ENCODE measurements at regions not wholly inside any gene's neighbourhood (a gene's known extent, or its start where the extent isn't known, plus 50 kb on each side); places are given as distances from the start of the nearest gene placed in this dataset.
A peak's percentile ranks its signal among the peaks of the same experiment; 100 is the strongest.
"Not testable (repeated sequence)": the region's sequence is repeated elsewhere in the genome, so short reads cannot be mapped to it uniquely, and the experiment has no call there.

DNA sequence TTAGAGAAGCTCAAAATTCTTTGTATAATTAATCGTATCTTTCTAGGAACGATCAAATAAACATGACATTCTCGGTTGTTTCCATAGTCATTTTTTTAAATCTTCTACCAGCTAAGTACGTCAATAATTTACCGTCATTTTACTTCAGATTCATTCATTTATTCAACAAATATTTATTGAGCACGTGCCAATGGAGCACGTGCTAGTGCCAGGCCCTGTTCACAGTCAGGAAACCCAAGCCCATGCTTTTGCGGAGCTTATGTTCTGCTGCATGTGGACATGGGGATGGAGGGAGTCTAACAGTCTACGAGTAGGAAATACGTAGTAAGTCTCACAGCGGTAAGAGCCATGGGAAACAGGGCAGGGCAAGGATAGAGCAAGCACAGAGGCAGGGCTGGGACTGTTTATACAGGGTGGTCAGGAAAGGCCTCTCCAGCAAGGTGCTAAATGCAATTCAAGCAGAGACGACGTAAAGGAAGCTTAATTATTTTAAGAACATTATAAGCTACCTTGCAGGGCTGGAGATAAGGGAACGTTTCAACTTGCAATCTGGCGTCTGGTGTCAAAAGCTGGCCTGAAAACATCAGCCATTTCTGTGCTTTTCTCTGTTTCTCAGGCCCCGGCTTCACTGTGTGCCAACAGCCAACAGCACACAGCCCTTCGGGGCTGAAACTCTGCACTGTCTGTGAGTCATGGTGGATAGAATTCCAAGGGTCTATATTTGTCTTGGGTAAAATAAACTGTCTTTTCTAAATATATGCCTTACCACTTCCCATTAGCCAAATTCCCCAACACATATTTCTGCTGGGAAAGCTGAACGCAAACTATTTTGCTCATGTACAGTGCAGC is 517.1 kb upstream of the ZFP42 start:
- DNase-seq (ENCODE audit: low spot score), result peak; percentile 67

GRCh38 chr4:187479511-187479910 is 516.1 kb upstream of the ZFP42 start:
- no peak for DNase-seq (ENCODE audit: low spot score)

DNA sequence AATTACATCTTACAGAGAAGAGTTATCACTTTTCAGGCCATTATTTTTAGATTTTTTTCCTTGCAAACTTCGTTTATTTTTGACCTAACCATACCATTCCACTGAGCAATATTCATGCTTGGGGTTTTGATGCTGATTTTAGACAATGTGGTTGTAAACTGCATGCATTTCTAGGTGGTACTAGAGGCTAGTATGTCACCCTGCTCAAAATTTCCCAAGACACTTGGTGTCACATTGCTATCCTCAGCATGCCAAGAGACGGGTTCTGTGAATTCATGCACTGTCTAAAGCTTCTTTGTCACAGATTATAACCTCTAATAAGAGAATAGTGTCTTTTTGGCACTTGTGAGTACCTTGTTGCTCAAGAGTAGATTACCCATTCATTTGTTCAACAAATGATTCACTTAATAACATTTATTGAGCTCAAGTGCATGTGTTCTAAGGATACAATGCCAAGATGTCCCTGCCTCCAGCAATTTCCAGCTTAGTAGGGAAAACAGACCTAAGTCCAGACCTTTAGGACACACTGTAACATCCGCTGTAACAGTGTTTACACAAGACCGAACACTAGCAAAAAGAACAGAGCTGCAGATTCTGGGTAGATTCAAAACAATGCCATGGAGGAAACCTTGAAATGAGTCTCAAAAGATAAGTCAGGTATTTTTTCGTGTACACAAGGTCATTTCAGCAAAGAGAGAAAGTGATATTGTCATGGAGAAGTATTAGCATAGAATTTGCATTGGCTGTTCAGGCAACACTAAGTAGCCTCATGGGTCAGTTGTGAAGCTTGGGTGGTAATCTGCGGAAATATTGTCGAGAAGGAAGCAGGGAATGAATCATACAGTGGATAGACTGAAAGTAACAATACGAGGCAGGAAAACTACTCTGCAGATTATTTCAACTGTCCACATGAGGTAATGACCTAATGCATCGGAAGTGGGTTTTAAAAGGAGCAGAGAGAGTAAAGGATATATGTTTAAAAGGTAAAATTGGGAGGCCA is 515.1 kb upstream of the ZFP42 start:
- DNase-seq (ENCODE audit: low spot score), result no peak

DNA sequence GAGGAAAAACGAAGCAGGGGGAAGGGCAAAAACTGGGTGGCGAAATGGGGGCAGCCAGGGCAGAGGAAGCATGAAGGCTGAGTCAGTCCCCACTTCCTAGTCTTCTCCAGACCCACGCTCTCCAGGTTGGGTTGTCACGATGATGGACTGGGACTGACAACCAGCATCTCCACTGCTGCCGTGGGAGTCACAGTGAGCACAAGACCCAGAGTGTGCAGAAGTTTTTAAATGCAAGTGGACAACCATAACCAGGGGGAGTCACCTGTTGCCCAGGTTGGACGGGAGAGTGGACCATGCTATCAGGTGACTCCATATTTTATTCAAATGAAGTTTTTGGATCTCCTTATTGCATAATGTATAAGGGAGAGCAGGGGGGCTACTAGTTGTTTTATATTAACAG is 511.4 kb upstream of the ZFP42 start:
- no peak for DNase-seq (ENCODE audit: low spot score)

DNA sequence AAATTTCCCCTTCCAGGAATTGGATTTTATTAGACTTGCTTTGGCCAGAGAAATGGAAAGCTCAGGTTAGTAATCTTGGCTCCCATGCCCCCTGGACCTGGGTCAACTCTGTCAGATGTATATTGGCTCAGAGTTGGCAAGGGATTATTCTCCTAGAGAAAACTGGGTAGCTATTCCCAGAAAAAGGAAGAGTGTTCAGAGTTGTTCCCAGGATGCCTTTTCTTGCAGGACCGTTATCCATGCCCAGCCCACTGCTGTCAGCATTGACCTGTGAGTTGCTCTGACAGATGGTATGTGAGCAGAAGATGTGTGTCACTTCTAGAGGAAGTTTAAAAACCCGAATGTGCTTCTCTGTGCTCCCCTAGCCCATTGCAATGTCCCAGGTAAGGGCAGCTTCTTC is 509.9 kb upstream of the ZFP42 start:
- DNase-seq (ENCODE audit: low spot score), result no peak

- DNase-seq (ENCODE audit: low spot score), result no peak
Measured at GRCh38 chr4:187491286-187491685, 504.3 kb upstream of the ZFP42 start.

DNA sequence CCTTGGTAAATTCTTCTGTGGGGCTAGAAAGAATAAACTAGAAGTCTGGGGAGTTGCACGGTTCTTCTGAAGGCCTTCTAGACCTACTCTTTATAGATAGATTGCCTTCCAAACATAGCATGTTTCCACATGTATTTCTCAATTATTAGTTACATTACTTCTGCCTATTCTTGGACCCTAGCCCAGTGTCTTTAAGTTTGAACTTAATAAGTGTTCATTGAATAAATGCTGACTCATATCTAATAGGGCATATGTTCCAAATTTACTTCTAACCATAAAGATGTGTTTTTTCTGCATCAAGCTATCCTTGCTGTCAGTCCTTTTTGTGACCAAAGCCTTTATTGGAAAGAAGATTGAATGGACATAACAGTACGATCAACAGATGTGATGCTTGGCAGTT is 503.6 kb upstream of the ZFP42 start:
- no peak for DNase-seq (ENCODE audit: low spot score)

GRCh38 chr4:187493661-187494060 is 501.9 kb upstream of the ZFP42 start:
- DNase-seq (ENCODE audit: low spot score), result no peak

DNA sequence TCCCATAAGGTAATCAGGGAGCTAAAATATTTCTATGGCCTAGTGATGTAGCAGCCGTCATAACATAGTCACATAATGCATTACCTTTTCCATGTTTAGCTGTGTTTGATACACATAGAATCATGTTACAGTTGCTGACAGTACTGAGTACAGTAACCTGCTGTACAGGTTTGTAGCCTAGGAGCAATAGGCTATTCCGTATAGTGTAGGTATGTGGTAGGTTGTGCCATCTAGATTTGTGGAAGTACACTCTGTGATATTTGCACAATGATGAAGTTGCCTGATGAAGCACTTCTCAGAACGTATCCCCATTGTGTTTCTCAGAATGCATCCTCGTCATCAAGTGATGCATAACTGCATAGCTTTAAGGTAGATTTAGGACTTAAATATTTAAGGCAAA is 495.6 kb upstream of the ZFP42 start:
- DNase-seq (ENCODE audit: low spot score), result peak; percentile 17

GRCh38 chr4:187500796-187501195 is 494.8 kb upstream of the ZFP42 start:
- no peak for DNase-seq (ENCODE audit: low spot score)

- DNase-seq (ENCODE audit: low spot score), result no peak
Measured at GRCh38 chr4:187501731-187502130, 493.8 kb upstream of the ZFP42 start.

DNA sequence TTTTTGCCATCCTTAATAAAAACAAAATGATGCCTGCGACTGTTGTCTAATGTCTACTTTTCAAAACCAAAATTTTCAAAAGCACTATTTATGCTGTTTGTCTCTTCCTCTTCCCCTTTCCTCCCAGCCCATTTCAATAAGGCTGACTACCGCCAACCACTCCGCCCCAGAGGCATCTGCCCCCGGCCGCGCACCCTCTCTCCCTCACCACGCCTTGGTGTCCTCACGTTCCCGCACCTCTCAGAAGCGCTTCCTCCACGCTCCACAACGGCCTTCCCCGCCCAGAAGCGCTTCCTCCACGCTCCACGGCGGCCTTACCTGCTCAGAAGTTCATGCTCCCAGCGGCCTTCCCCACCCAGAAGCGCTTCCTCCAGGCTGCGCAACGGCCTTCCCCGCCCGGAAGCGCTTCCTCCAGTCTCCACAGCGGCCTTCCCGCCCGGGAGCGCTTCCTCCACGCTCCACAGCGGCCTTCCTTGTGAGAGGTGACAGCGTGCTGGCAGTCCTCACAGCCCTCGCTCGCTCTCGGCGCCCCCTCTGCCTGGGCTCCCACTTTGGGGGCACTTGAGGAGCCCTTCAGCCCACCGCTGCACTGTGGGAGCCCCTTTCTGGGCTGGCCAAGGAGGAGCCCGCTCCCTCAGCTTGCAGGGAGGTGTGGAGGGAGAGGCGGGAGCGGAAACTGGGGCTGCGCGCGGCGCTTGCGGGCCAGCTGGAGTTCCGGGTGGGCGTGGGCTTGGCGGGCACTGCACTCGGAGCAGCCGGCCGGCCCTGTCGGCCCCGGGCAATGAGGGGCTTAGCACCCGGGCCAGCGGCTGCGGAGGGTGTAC is 490.4 kb upstream of the ZFP42 start:
- DNase-seq (ENCODE audit: low spot score), result no peak

GRCh38 chr4:187505798-187506141 is 489.8 kb upstream of the ZFP42 start:
- not testable (repeated sequence) for DNase-seq (ENCODE audit: low spot score)

GRCh38 chr4:187516224-187516623 is 479.3 kb upstream of the ZFP42 start:
- DNase-seq (ENCODE audit: low spot score), result no peak

GRCh38 chr4:187541666-187542065 is 453.9 kb upstream of the ZFP42 start:
- DNase-seq (ENCODE audit: low spot score), result no peak

DNA sequence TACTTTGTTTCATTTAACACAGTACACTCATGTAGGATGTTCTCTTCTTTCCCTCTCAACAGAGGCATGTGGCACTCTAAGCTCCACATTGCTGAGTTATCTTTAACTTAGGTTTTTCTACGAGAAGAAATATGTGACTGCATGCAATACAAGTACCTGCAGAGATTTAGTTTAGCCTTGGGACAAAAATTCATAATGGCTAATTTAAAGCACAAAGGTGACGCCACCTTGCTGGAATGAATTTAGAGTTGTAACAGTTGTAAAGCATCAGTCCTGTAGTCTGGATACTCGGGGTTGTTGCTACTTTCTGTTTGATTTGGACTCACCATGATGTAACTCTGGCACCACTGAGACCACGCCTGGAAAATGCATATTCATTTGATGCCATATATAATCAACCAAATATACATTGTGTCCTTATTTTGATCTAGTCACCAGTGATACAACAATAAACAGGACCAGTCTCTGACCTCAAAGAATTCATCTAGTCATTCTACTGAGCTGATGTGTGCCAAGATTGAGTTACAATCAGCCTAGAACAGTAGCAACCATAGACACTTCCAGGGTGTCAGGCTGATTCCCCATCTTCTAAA is 451.0 kb upstream of the ZFP42 start:
- DNase-seq (ENCODE audit: low spot score), result no peak

GRCh38 chr4:187547316-187547715 is 448.3 kb upstream of the ZFP42 start:
- DNase-seq (ENCODE audit: low spot score), result peak; percentile 59

- DNase-seq (ENCODE audit: low spot score), result no peak
Measured at GRCh38 chr4:187550256-187550950, 445.2 kb upstream of the ZFP42 start.

- no peak for DNase-seq (ENCODE audit: low spot score)
Measured at GRCh38 chr4:187552781-187553180, 442.8 kb upstream of the ZFP42 start.

DNA sequence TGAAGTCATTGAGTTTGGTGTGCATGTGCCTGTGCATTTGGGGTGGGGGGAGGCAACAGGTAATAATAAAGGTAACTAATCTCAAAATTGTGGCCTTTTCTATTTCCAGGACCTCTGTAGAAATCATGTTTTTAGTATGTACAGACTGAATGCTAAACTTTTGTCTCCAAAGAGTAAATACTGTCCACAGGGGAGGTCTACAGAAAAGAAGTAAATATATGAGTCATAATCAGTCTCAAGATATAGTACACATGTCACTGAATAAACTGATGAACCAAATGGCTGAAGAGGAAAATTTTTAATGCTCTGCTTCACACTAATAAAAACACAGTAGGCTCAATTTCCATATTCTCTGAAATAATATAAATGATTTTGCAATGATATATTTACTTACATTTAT is 440.4 kb upstream of the ZFP42 start:
- DNase-seq (ENCODE audit: low spot score), result no peak

- no peak for DNase-seq (ENCODE audit: low spot score)
Measured at GRCh38 chr4:187558391-187558790, 437.2 kb upstream of the ZFP42 start.

Measured in umbilical cord (tissue), 1 donor.